Choroid plexus epithelial cell (primary cell): ENCODE measurements at regions not wholly inside any gene's neighbourhood (a gene's known extent, or its start where the extent isn't known, plus 50 kb on each side); places are given as distances from the start of the nearest gene placed in this dataset.

ENCODE experiments used
- DNase-seq: peaks from one replicate; pipeline ENCODE4 v3.0.0-alpha.2; 2010; ENCODE audit warnings: low read depth
- H3K4me3 ChIP-seq: 2 replicates; pipeline ENCODE4 v1.5.1; 2011; ENCODE audit warnings: low read depth, mild to moderate bottlenecking, control low read depth, low read length, moderate library complexity
- CTCF ChIP-seq: conservative IDR thresholded peaks from 2 replicates; pipeline ENCODE4 v1.5.1; 2011; ENCODE audit warnings: low read depth, mild to moderate bottlenecking, control low read depth, inconsistent platforms, low read length, moderate library complexity

DNA sequence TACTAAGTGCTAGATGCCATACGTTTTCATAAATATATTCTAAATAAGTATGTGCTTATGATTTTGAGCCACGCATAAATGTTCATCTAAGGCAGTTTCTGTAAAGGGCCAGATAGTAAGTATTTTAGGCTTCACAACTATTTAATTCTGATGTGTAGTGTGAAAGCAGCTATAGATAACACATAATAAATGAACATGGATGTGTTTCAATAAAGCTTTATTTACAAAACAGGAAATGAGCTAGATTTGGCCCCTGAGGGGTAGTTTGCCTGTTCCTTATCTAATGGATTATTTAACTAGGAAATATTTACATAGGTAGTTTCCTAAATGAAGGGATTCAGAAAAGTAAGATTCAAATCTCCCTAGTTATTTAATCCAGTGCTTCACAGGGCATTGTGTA, 557.6 kb upstream of the PKN2 start:
- no peak for DNase-seq
- TF ChIP-seq CTCF: no peak
- no peak overlapping the region for H3K4me3 ChIP-seq

GRCh38 chr1:88133991-88134390, 550.1 kb upstream of the PKN2 start:
- no peak for TF ChIP-seq CTCF
- no peak overlapping the region for H3K4me3 ChIP-seq
- DNase-seq: no peak

DNA sequence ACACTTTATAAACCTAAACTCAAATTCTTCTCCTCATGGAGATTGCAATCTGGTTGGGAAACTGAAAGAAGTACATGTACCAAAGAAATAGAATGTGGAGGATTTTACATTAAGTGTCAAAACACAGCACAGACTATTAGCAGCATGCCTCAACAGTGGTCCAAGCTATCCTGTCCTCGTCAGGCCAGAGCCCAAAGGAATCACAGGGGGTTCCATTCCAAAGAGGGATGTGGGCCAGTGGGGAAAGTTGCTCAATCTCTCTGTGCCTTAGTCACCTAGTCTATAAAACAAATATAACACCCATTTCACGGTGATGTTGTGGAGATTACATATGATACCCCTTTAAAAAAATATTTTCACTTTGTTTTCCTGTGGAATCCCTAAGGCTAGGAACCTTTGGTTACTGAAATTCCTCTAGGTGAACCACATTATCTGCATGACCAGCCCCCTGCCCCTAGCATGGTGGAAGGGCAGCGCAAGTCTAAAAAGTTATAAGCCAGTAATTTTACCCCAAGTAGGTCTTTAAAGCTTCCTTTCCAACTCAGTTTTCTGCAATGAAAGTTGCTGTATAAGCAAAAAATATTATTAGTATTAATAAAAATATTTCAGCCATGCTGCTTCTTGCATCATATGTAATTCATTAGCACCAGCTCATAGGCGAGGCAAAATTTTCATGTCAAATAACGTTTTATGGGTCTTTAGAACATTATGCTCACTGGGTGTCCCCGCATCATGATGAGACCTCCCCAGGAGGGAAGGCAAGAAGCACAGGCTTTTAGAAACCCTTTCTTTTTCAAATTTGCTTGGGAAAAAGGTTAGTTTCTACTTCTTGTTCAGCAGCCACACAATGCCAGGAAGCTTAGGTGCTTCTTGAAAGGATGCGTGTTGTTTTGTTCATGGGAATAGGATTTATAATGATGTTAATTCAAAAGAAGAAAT, 548.8 kb upstream of the PKN2 start:
- TF ChIP-seq CTCF: no peak
- no peak for DNase-seq
- H3K4me3 ChIP-seq: no peak overlapping the region

DNA sequence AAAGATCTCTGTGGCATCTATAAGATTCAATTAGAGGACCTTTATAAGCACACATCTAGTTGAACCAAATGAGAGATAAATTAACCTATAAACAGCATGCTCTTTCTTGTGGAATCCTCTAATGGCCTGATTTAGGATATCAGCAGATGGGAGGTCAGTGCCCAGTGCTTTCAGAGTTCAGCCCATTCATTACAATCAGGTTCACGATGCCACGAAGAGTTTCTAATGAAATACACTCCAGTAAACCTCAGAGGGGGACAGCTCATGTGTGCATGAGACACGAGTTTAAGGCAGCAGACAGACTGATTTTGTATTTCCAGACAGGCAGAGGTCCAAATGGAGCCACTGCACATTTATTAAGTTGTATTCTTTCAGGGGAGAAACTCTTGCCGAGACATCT, 544.4 kb upstream of the PKN2 start:
- no peak for TF ChIP-seq CTCF
- no peak for DNase-seq

GRCh38 chr1:88140325-88140724, 543.7 kb upstream of the PKN2 start:
- H3K4me3 ChIP-seq: no peak overlapping the region
- TF ChIP-seq CTCF: no peak
- no peak for DNase-seq

More for the DNA sequence above, 544.4 kb upstream of the PKN2 start:
- no peak overlapping the region for H3K4me3 ChIP-seq

GRCh38 chr1:88141499-88142074, 542.5 kb upstream of the PKN2 start:
- H3K4me3 ChIP-seq: no peak overlapping the region
- no peak for TF ChIP-seq CTCF
- DNase-seq: no peak
